T-helper 2 cell (primary cell): ENCODE measurements at regions not wholly inside any gene's neighbourhood (a gene's known extent, or its start where the extent isn't known, plus 50 kb on each side); places are given as distances from the start of the nearest gene placed in this dataset.
A peak's percentile ranks its signal among the peaks of the same experiment; 100 is the strongest.
"Not testable (repeated sequence)": the region's sequence is repeated elsewhere in the genome, so short reads cannot be mapped to it uniquely, and the experiment has no call there.

Experiments
- DNase-seq, 5 experiments: peaks; one replicate each; pipeline versions ENCODE4 v3.0.0 to v3.0.0-alpha.2; 2012 to 2022

- peak in 2 of 5 experiments; percentile 43 to 56 for DNase-seq
These were observed 106.6 kb upstream of the SAMD11 start for GRCh38 chr1:817071-817599.

- not testable (repeated sequence) for DNase-seq
These were observed 105.8 kb upstream of the SAMD11 start for GRCh38 chr1:817658-818617.

GRCh38 chr1:818618-819291 is 105.0 kb upstream of the SAMD11 start:
- DNase-seq = no peak

GRCh38 chr1:820962-821361 is 102.8 kb upstream of the SAMD11 start:
- no peak for DNase-seq

- DNase-seq = peak in 1 of 5 experiments; percentile 12
These were observed 96.9 kb upstream of the SAMD11 start for GRCh38 chr1:826808-827207.

- DNase-seq = peak; percentile 90 to 96 (median 94)
These were observed 96.3 kb upstream of the SAMD11 start for GRCh38 chr1:827211-828063.

- not testable (repeated sequence) for DNase-seq
These were observed 94.4 kb upstream of the SAMD11 start for GRCh38 chr1:829324-829723.

- DNase-seq = not testable (repeated sequence)
These were observed 93.8 kb upstream of the SAMD11 start for GRCh38 chr1:829932-830331.

GRCh38 chr1:830750-831149 is 93.0 kb upstream of the SAMD11 start:
- DNase-seq = not testable (repeated sequence)

GRCh38 chr1:831522-831921 is 92.2 kb upstream of the SAMD11 start:
- no peak for DNase-seq

- no peak for DNase-seq
These were observed 91.6 kb upstream of the SAMD11 start for GRCh38 chr1:832136-832535.

- DNase-seq = not testable (repeated sequence)
These were observed 90.5 kb upstream of the SAMD11 start for GRCh38 chr1:833226-833625.

- DNase-seq = not testable (repeated sequence)
These were observed 88.2 kb upstream of the SAMD11 start for GRCh38 chr1:835509-835908.

- not testable (repeated sequence) for DNase-seq
These were observed 86.1 kb upstream of the SAMD11 start for GRCh38 chr1:837601-838000.

GRCh38 chr1:838291-838690 is 85.4 kb upstream of the SAMD11 start:
- not testable (repeated sequence) for DNase-seq

- not testable (repeated sequence) for DNase-seq
These were observed 83.1 kb upstream of the SAMD11 start for GRCh38 chr1:840592-840991.

GRCh38 chr1:841671-842425 is 81.9 kb upstream of the SAMD11 start:
- peak in 1 of 5 experiments; percentile 19 for DNase-seq

GRCh38 chr1:842799-843198 is 80.9 kb upstream of the SAMD11 start:
- not testable (repeated sequence) for DNase-seq

- DNase-seq = not testable (repeated sequence)
These were observed 79.8 kb upstream of the SAMD11 start for GRCh38 chr1:843946-844345.

GRCh38 chr1:844472-845026 is 79.2 kb upstream of the SAMD11 start:
- DNase-seq = peak in 2 of 5 experiments; percentile 21 to 62

- DNase-seq = not testable (repeated sequence)
These were observed 78.1 kb upstream of the SAMD11 start for GRCh38 chr1:845641-846040.
